HS-5 (cell line): ENCODE measurements at regions not wholly inside any gene's neighbourhood (a gene's known extent, or its start where the extent isn't known, plus 50 kb on each side); places are given as distances from the start of the nearest gene placed in this dataset.
"Not testable (repeated sequence)": the region's sequence is repeated elsewhere in the genome, so short reads cannot be mapped to it uniquely, and the experiment has no call there.

Experiments used
- DNase-seq: peaks from one replicate; pipeline ENCODE4 v3.0.0-alpha.2; 2012; ENCODE audit warnings: low read depth

GRCh38 chr1:119191325-119191724, 50.9 kb upstream of the WARS2 start:
- DNase-seq = no peak

GRCh38 chr1:119204197-119204960, 63.9 kb upstream of the WARS2 start:
- DNase-seq = no peak

- DNase-seq = no peak
These were observed 64.5 kb upstream of the WARS2 start for GRCh38 chr1:119204961-119205357.

DNA sequence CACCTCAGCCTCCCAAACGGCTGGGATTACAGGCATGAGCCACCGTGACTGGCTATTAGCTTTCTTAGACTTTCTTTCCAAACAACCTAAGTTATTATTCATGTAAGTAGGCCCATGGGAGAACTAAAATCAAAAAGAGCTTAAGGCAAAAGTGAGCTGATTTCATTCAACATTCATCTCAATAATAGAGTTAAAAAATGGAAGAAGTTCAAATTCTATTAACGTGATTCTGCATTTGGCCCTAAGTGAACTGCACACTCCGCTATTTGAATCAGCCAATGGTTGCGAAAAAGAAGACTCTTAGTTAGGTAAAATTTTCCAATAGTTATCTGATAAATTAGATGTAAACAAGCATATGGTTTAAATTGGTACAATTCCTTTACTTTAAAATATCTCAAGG, 68.6 kb upstream of the WARS2 start:
- DNase-seq = no peak

DNA sequence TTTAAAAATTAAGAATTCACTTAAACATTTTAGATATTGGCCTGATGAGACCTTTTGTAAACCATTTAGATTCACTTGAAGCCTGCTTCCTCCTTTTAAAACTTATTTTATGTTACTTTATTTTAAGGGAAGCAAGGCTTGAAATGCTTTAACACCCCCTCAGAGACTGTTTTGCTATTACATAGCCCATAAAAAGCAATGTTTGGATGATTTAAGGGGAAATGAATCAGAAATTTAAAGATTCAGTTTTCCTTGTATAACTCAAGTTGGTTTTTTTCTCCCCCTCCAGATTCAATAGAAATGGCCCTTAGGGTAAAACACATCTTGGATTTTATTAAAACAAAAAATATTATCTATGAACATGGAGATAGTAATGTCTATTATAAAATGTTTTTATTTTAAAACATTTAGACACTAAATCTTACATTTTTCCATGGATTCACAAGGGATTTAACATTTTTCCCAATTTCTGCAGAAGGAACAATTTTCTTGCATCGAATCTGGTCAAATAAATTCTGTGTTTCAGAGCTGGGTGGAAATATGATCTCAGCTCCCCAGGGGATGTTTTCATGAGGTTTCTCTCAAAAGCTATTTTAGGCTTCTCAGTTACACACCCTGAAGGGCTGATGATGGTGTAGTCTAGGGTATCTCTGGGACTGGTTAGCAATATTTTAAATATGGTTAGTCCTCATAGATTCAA, 69.3 kb upstream of the WARS2 start:
- no peak for DNase-seq

GRCh38 chr1:119210296-119210649, 69.8 kb upstream of the WARS2 start:
- no peak for DNase-seq

GRCh38 chr1:119213213-119213612, 72.8 kb upstream of the WARS2 start:
- not testable (repeated sequence) for DNase-seq

DNA sequence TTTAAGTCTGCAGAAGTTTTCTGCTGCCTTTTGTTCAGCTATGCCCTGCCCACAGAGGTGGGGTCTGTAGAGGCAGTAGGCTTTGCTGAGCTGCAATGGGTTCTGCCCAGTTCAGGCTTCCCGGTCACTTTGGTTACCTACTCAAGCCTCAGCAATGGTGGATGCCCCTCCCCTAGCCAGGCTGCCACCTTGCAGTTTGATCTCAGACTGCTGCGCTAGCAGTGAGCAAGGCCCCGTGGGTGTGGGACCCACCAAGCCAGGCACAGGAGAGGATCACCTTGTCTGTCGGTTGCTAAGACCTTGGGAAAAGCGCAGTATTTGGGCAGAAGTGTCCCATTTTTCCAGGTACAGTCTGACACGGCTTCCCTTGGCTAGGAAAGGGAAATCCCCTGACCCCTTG, 74.5 kb upstream of the WARS2 start:
- DNase-seq = not testable (repeated sequence)

DNA sequence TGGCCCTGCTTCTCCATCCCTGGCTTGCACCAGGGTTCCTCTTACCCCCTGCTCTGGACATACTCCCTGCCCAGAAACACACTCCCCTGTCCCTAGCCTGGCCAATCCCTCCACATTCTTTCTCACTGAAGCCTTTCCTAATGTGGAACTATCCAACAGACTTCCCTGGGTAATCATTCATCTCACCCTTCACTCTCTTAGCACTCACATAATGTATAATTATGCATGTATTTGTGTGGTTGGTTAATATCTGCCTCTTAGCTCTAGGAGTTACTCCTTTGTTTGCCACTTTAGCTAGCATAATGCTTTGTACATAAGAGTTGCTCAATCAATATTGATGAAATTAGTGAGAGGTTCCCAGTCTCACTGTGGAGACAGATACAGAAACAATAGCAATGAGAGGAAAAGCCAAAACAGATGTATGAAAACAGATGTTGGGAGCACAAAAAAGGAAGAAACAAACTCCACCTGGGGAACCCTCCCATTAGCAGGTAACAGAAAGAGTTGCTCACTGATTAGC, 76.9 kb upstream of the WARS2 start:
- no peak for DNase-seq

DNA sequence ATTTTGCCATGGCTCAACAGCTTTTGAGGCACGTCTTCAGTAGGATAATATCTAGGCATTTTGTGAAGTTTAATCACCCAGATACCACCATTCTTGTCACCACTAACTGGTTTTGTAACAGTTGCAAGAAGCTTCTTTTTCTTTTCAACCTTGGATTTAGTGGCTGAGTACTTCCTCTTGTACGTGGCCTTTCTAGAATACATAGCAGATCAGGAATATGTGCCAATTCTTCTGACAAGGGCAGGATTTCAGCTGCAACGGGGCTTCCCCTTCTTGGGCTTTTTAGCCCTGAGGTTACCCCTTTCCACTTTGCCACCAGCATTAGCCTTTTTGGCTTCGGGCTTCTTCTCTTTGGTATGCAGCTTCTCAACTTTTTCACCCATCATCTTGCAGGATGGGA, 79.3 kb upstream of the WARS2 start:
- no peak for DNase-seq

- DNase-seq = no peak
These were observed 80.5 kb upstream of the WARS2 start for GRCh38 chr1:119220991-119221390.

DNA sequence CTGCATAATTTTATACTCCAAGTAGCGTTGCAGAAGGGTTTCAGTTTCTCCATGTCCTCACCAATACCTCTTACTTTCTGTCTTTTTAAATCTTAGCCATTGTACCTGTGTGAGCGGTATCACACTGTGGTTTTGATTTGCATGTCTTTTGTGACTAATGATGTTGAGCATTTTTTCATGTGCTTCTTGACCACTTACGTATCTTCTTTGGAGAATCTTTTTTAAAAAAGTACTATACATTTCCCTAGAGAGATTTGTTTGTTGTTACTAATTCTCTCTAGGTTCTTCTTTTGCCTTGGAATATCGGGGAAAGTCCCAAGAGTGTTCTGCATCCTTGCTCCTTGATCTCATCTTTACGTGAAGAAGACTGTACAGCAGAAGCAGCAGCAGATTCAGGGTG, 81.8 kb upstream of the WARS2 start:
- DNase-seq = no peak

DNA sequence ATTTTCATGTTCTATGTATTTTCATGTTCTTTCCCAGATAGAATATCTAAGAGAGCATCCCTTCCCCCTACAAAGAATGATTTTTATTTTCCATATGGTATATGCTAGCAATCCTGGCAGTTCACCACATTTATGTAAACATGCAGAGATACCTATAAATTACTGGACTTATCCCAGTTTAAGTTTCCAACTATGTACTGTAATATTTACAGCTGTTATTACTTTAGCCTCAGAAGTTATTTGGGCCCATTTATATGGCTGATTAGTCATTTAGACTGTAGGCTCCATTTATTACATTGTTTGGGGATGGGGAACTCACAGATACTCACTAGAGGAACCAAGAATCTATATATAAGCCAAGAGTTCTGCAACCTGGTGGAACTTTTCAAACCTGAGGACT, 84.8 kb upstream of the WARS2 start:
- no peak for DNase-seq

- no peak for DNase-seq
These were observed 85.4 kb upstream of the WARS2 start for GRCh38 chr1:119225831-119226230.

DNA sequence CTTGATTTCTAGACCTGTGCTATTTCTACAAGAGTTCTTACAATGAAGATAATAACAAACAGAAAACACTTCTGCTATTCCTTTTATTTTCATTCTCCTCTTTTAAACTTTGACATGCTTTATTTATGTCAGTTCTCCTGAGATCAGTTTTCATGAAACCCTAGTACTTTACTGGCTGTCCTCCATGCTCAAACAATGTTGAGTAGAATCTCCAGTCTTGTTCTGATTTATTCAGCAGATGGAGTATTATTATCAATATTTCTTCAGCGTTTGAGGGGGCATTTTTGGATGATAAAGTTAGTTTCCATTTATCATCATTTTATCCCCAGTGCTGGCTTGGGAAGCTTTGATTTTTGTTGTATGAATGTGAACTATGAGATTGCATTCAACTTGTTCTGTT, 85.9 kb upstream of the WARS2 start:
- DNase-seq = no peak

DNA sequence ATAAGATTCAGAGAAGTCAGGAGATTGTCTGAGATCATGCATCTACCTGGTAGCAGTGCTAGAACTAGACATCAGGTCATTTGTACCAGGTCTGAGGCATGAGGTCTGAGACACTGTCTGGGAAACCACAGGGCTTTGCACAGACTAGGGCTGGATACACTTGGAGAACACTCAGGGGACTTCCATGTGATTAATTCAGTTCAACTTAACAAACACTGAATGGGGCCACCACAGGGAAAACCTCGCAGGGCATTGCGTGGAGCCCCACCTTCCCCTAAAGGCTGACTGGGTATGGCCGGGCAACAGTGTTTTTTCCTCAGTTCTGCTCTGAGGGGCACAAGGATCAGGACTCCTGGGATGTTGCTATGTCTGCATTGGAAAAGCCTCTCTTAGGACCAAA, 86.5 kb upstream of the WARS2 start:
- no peak for DNase-seq

DNA sequence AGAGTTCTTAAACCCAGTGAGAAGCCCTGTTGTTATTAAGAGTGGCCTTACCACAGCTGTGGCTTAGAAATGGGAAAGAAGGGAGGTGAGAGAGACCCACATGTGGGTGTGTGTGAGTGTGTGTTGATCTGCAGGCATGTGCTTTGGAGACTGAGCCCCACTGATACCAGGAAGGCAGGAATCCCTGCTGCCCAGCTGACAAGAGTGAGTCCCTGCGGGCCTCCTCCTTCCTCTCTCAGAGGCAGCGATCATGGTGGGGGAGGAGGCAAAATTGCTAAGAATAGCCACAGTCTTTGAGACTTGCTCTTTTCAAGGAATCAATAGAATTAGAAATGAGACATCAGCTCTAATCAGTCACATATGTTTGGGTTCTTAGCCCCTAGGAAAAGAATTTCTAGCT, 87.0 kb upstream of the WARS2 start:
- no peak for DNase-seq

DNA sequence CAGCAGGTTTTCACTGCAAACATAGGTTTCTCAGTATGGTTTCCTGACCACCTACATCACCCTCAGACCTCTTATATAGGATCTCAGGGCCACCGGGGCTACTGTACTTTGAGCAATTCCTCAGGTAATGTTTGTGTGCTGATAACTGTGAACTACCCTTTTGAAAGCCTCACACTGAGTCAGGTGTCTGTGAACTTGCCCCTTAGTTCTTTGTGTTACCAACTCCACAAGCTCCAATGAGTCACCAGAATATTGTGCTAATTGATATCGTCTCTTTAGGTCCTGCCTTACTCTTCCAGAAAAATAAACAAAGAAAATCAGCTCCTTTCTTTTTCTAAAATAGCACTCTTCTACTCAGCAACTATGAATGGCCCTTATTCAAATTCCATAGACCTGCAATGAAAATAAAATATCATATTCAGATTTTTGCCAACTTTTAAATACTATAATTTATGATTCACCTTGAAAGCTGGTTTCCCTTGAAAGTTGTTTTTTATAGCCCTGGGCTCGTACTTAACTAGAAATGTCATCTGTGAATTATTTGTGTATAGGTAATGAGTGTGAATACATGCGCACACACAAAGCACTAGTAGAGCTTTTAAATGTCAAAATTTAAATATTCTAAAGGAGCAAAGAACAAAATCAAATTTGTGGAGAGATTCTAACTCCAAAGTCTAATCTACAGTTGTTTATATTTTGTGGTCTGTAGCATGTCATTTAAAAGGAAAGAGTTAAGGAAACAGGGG, 88.1 kb upstream of the WARS2 start:
- no peak for DNase-seq

- DNase-seq = no peak
These were observed 94.7 kb upstream of the WARS2 start for GRCh38 chr1:119235120-119235519.

GRCh38 chr1:119245881-119246280, 105.4 kb upstream of the WARS2 start:
- DNase-seq = no peak

- DNase-seq = no peak
These were observed 108.8 kb upstream of the WARS2 start for GRCh38 chr1:119249283-119249682.

- no peak for DNase-seq
These were observed 109.8 kb upstream of the WARS2 start for GRCh38 chr1:119250299-119250698.

DNA sequence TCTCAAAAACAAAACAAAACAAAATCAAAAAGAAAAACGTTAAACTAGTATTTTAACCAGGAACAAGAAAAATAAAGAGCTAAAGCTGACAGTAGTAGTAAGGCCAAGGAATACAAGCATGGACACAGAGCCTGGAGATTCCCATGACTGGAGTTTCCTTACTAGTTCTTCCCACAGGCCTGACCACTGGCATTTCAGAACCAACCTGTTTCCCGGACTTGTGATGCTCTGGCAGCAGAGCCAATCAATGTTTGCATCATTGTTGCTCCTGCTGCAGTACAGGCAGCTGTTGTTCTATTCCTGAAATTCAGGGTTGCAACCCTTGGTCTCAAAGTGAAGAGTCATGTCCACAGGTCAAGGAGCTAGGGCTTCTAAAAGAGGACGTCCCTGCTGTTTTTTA, 111.3 kb upstream of the WARS2 start:
- DNase-seq = no peak
